ENCODE measurements at regions not wholly inside any gene's neighbourhood (a gene's known extent, or its start where the extent isn't known, plus 50 kb on each side); places are given as distances from the start of the nearest gene placed in this dataset.

- SMC1A ChIA-PET (ENCODE audit: uncharacterized antibody, unreplicated experiment), result interaction anchor here (0.6 kb wide), 2 partner anchors 16 to 50 kb away, joined by 3 read pairs; no protein-coding TSS in a partner anchor
- FAIRE-seq, result no peak
- WGBS (ENCODE audit: insufficient coverage, insufficient replicate concordance, low lambda C conversion rate, missing lambda C conversion rate), result 0% methylated on average over 2 of the region's 2 CpGs
- intact Hi-C loops (cut with micrococcal nuclease; ENCODE audit: unreplicated experiment) (no loop called here), in situ Hi-C loops (cut with MboI) (no loop called here)
- Histone ChIP-seq H3K27me3 (replicated peaks in 1 of 2; ENCODE audit: control insufficient read depth in 2 of 2, insufficient read depth in 2 of 2, low read length in 1 of 2) (no peaks in the 10 kb centered on the region; a peak in 1 of 4 replicates), H3K4me1 (ENCODE audit: control insufficient read depth, insufficient read depth, low read length) (no peaks in the 10 kb centered on the region), H3K36me3 (ENCODE audit: control insufficient read depth in 2 of 2, insufficient read depth in 2 of 2, low read length in 1 of 2) (no peaks in the 10 kb centered on the region), H3K79me2 (ENCODE audit: control insufficient read depth, insufficient read depth, low read length) (no peaks in the 10 kb centered on the region), H2AFZ (ENCODE audit: control insufficient read depth, low read depth, low read length) (no peak overlapping the region), H3K9me3 (replicated peaks; ENCODE audit: control insufficient read depth, insufficient read depth, low read length) (no peaks in the 10 kb centered on the region), H3K4me2 (ENCODE audit: control insufficient read depth, insufficient read depth) (no peak overlapping the region), H3K4me3 (no peak overlapping the region), H4K20me1 (ENCODE audit: control insufficient read depth, insufficient read depth) (no peaks in the 10 kb centered on the region), H3K9ac (ENCODE audit: control insufficient read depth, insufficient read depth, low read length) (no peak overlapping the region), H3K27ac (ENCODE audit: control insufficient read depth, insufficient read depth) (no peak overlapping the region)
- CTCF ChIA-PET, result interaction anchor here (0.6 to 1.2 kb wide), 2 partner anchors 12 to 145 kb away, joined by 4 to 6 read pairs; no protein-coding TSS in a partner anchor
- POLR2A ChIA-PET, result interaction anchor here (0.6 kb wide), 1 partner anchor 135 kb away, joined by 3 read pairs; no protein-coding TSS in a partner anchor
- BruUV-seq (replicated peaks), result no TSS peak
- TF ChIP-seq CHD2 (IDR thresholded peaks at IDR 0.05; ENCODE audit: borderline replicate concordance, low read depth, low read length) (no peak), CEBPB (IDR thresholded peaks at IDR 0.05; ENCODE audit: borderline replicate concordance in 1 of 2, low read depth in 2 of 2, low read length in 2 of 2) (no peak), MAX (IDR thresholded peaks at IDR 0.05; ENCODE audit: low read depth, low read length) (no peak)
- DNase-seq (ENCODE audit: low read depth, low spot score), result no peak
- ATAC-seq, result no peak
- RAD21 ChIA-PET (ENCODE audit: unreplicated experiment), result no interaction called here
These were observed 554.1 kb downstream of the TNS3 start for GRCh38 chr7:47027695-47028240.

- CTCF ChIA-PET, result interaction anchor here (1.2 kb wide), 1 partner anchor 12 kb away, joined by 6 read pairs; no protein-coding TSS in a partner anchor
- RAD21 ChIA-PET (ENCODE audit: unreplicated experiment), result no interaction called here
These were observed 555.0 kb downstream of the TNS3 start for GRCh38 chr7:47026780-47027361.

More at GRCh38 chr7:47026780-47027361, 555.0 kb downstream of the TNS3 start:
- Histone ChIP-seq H3K4me2 (ENCODE audit: control insufficient read depth, insufficient read depth) (no peak overlapping the region), H3K4me3 (no peak overlapping the region), H3K36me3 (ENCODE audit: control insufficient read depth in 2 of 2, insufficient read depth in 2 of 2, low read length in 1 of 2) (no peaks in the 10 kb centered on the region), H3K4me1 (ENCODE audit: control insufficient read depth, insufficient read depth, low read length) (no peaks in the 10 kb centered on the region), H3K79me2 (ENCODE audit: control insufficient read depth, insufficient read depth, low read length) (no peaks in the 10 kb centered on the region), H3K9me3 (replicated peaks; ENCODE audit: control insufficient read depth, insufficient read depth, low read length) (no peaks in the 10 kb centered on the region), H3K27me3 (replicated peaks in 1 of 2; ENCODE audit: control insufficient read depth in 2 of 2, insufficient read depth in 2 of 2, low read length in 1 of 2) (no peaks in the 10 kb centered on the region; a peak in 1 of 4 replicates), H2AFZ (ENCODE audit: control insufficient read depth, low read depth, low read length) (no peak overlapping the region), H3K9ac (ENCODE audit: control insufficient read depth, insufficient read depth, low read length) (no peak overlapping the region), H4K20me1 (ENCODE audit: control insufficient read depth, insufficient read depth) (no peaks in the 10 kb centered on the region), H3K27ac (ENCODE audit: control insufficient read depth, insufficient read depth) (no peak overlapping the region)
- intact Hi-C loops (cut with micrococcal nuclease; ENCODE audit: unreplicated experiment) (no loop called here), in situ Hi-C loops (cut with MboI) (no loop called here)
- ATAC-seq (no peak), FAIRE-seq (no peak), DNase-seq (ENCODE audit: low read depth, low spot score) (no peak)
- BruUV-seq (replicated peaks), result no TSS peak
- SMC1A ChIA-PET (ENCODE audit: uncharacterized antibody, unreplicated experiment), result interaction anchor here (0.6 kb wide), 1 partner anchor 16 kb away, joined by 3 read pairs; no protein-coding TSS in a partner anchor
- WGBS (ENCODE audit: insufficient coverage, insufficient replicate concordance, low lambda C conversion rate, missing lambda C conversion rate), result under 1% methylated on average over 5 of the region's 5 CpGs
- POLR2A ChIA-PET, result no interaction called here
- TF ChIP-seq SRF (IDR thresholded peaks at IDR 0.05; ENCODE audit: low read depth in 2 of 2, low read length in 2 of 2) (no peak), NFYA (IDR thresholded peaks at IDR 0.05; ENCODE audit: borderline replicate concordance, low read depth, low read length) (no peak), ZNF592 (IDR thresholded peaks at IDR 0.05) (no peak), SIX5 (IDR thresholded peaks at IDR 0.05; ENCODE audit: low read depth, low read length, severe bottlenecking) (no peak), CHD4 (IDR thresholded peaks at IDR 0.05) (no peak)
